GM10248 (cell line): ENCODE measurements at regions not wholly inside any gene's neighbourhood (a gene's known extent, or its start where the extent isn't known, plus 50 kb on each side); places are given as distances from the start of the nearest gene placed in this dataset.
"Not testable (repeated sequence)": the region's sequence is repeated elsewhere in the genome, so short reads cannot be mapped to it uniquely, and the experiment has no call there.

Source experiments
- CTCF ChIA-PET: fragments of 300-600 bp; sonication (Branson Sonifier 250); formaldehyde crosslinking; extraction: SDS; loops from one replicate; lab custom pipeline; 2021; ENCODE audit warnings: antibody characterized with exemption; lab: Yijun Ruan, JAX
- POLR2A ChIA-PET: fragments of 350-650 bp; sonication (Branson Sonifier 250); formaldehyde crosslinking; extraction: SDS; loops from one replicate; lab custom pipeline; 2020; ENCODE audit warnings: antibody characterized with exemption; lab: Yijun Ruan, JAX
- DNase-seq: peaks from one replicate; pipeline ENCODE4 v3.0.0; 2012; ENCODE audit errors: extremely low spot score
- CTCF ChIP-seq: IDR thresholded peaks from 2 replicates; pipeline ENCODE4 v1.5.1; 2012; ENCODE audit warnings: mild to moderate bottlenecking, low read depth; ENCODE audit errors: extremely low read depth, missing control alignments, control extremely low read depth

GRCh38 chr16:26712876-26713275, 353.9 kb upstream of the C16orf82 start:
- DNase-seq: no peak
- no peak for TF ChIP-seq CTCF
- ChIA-PET CTCF (no interaction called here), POLR2A (no interaction called here)

- DNase-seq: no peak
- POLR2A ChIA-PET: no interaction called here
- CTCF ChIA-PET: no interaction called here
- TF ChIP-seq CTCF: no peak
These were observed 350.8 kb upstream of the C16orf82 start for GRCh38 chr16:26715969-26716368.

GRCh38 chr16:26717826-26718225, 348.9 kb upstream of the C16orf82 start:
- no peak for DNase-seq
- TF ChIP-seq CTCF: no peak
- ChIA-PET POLR2A (no interaction called here), CTCF (interaction anchor here (1.2 to 2.2 kb wide), 2 partner anchors 11 to 13 kb away, joined by 3 to 7 read pairs; no protein-coding TSS in a partner anchor)

- DNase-seq: no peak
- no peak for TF ChIP-seq CTCF
- ChIA-PET POLR2A (no interaction called here), CTCF (no interaction called here)
These were observed 345.4 kb upstream of the C16orf82 start for GRCh38 chr16:26721290-26721689.

- POLR2A ChIA-PET, DNase-seq, CTCF ChIA-PET: not testable (repeated sequence)
These were observed 344.8 kb upstream of the C16orf82 start for GRCh38 chr16:26721957-26722356.

- POLR2A ChIA-PET: no interaction called here
- CTCF ChIA-PET: no interaction called here
- no peak for TF ChIP-seq CTCF
These were observed 342.5 kb upstream of the C16orf82 start for GRCh38 chr16:26724189-26724588.

GRCh38 chr16:26727848-26728247, 338.9 kb upstream of the C16orf82 start:
- no peak for TF ChIP-seq CTCF
- CTCF ChIA-PET: interaction anchor here (1.2 kb wide), 1 partner anchor 10 kb away, joined by 3 read pairs; no protein-coding TSS in a partner anchor
- DNase-seq: no peak
- POLR2A ChIA-PET: no interaction called here

More at GRCh38 chr16:26724189-26724588, 342.5 kb upstream of the C16orf82 start:
- no peak for DNase-seq
